OCI-LY7 (cell line): ENCODE measurements at regions not wholly inside any gene's neighbourhood (a gene's known extent, or its start where the extent isn't known, plus 50 kb on each side); places are given as distances from the start of the nearest gene placed in this dataset.

Experiments
- BruUV-seq: library from RNA; stranded (reverse); fragments of 400-500 nt; replicated peaks from 2 replicates; lab custom pipeline; 2021; lab: Mats Ljungman, UMichigan
- CTCF ChIA-PET: fragments of 300-600 bp; sonication (Branson Sonifier 250); formaldehyde crosslinking; loops from one replicate; lab custom pipeline; 2022; ENCODE audit warnings: antibody characterized with exemption; ENCODE audit not compliant: unreplicated experiment; lab: Charles Lee
- POLR2A ChIA-PET: fragments of 300-600 bp; sonication (Branson Sonifier 250); formaldehyde crosslinking; loops from one replicate; lab custom pipeline; 2022; ENCODE audit warnings: antibody characterized with exemption; lab: Charles Lee
- DNase-seq: peaks from one replicate; pipeline ENCODE4 v3.0.0-alpha.2; 2015; ENCODE audit warnings: low spot score
- H2AFZ ChIP-seq: fragments of 200-600 bp; sonication (generic), shearing (Covaris generic); 2 replicates; pipeline ENCODE4 v1.6.1; 2014; ENCODE audit warnings: mild to moderate bottlenecking, antibody characterized with exemption, low read length, moderate library complexity
- H3K27ac ChIP-seq: fragments of 200-600 bp; sonication (generic); 2 replicates; pipeline ENCODE4 v1.5.1; 2014; ENCODE audit warnings: mixed run types, low read depth, mild to moderate bottlenecking, moderate library complexity, low read length, inconsistent platforms; ENCODE audit not compliant: poor library complexity, severe bottlenecking
- H3K36me3 ChIP-seq: fragments of 200-600 bp; sonication (generic); 2 replicates; pipeline ENCODE4 v1.6.1; 2014; ENCODE audit warnings: mild to moderate bottlenecking, antibody characterized with exemption, low read length, moderate library complexity, mixed read lengths; ENCODE audit not compliant: insufficient read depth
- H3K4me1 ChIP-seq: fragments of 200-600 bp; sonication (generic); 2 replicates; pipeline ENCODE4 v1.5.1; 2014; ENCODE audit warnings: mild to moderate bottlenecking, low read length; ENCODE audit not compliant: insufficient read depth, poor library complexity, severe bottlenecking
- H3K4me2 ChIP-seq: fragments of 200-600 bp; sonication (generic); 2 replicates; pipeline ENCODE4 v1.6.1; 2014; ENCODE audit warnings: mild to moderate bottlenecking, low read length
- H3K4me3 ChIP-seq: fragments of 200-600 bp; sonication (generic); 2 replicates; pipeline ENCODE4 v1.5.1; 2014; ENCODE audit warnings: mild to moderate bottlenecking, low read depth, low read length; ENCODE audit not compliant: poor library complexity, severe bottlenecking
- H3K79me2 ChIP-seq: fragments of 200-600 bp; sonication (generic); 2 replicates; pipeline ENCODE4 v1.6.1; 2016; ENCODE audit warnings: low read depth, mild to moderate bottlenecking, low read length, moderate library complexity, mixed read lengths; ENCODE audit not compliant: insufficient read depth
- H3K9me2 ChIP-seq: fragments of 200-600 bp; sonication (generic); 2 replicates; pipeline ENCODE4 v1.6.1; 2016; ENCODE audit warnings: mild to moderate bottlenecking, low read length, mixed read lengths; ENCODE audit not compliant: insufficient read depth
- H3K9me3 ChIP-seq: fragments of 200-600 bp; sonication (generic); 2 replicates; pipeline ENCODE4 v1.6.1; 2014; ENCODE audit warnings: mild to moderate bottlenecking, mixed run types, low read length, mixed read lengths
- H4K20me1 ChIP-seq: fragments of 200-600 bp; sonication (generic); 2 replicates; pipeline ENCODE4 v1.6.1; 2014; ENCODE audit warnings: mild to moderate bottlenecking, antibody characterized with exemption, low read length, moderate library complexity, mixed read lengths; ENCODE audit not compliant: insufficient read depth
- CTCF ChIP-seq: fragments of 200-600 bp; sonication (generic); conservative IDR thresholded peaks from 2 replicates; pipeline ENCODE4 v1.5.1; 2014; ENCODE audit warnings: mild to moderate bottlenecking, antibody characterized with exemption, low read length, moderate library complexity, mixed read lengths
- EZH2phosphoT487 ChIP-seq: fragments of 200-600 bp; sonication (generic); IDR thresholded peaks from 2 replicates; pipeline ENCODE4 v1.6.1; 2018; ENCODE audit warnings: low read depth, borderline replicate concordance, mild to moderate bottlenecking, mixed run types, antibody characterized with exemption, low read length, moderate library complexity, mixed read lengths
- intact Hi-C: fragments of 100-400 bp; cut with micrococcal nuclease; formaldehyde crosslinking; loops from one replicate; pipeline ENCODE4 v1.10.0; 2022; ENCODE audit not compliant: unreplicated experiment

- TF ChIP-seq CTCF (no peak), EZH2phosphoT487 (no peak)
- H3K4me2 ChIP-seq = no peak overlapping the region
- H4K20me1 ChIP-seq = no peaks in the 10 kb centered on the region
- H3K36me3 ChIP-seq = no peaks in the 10 kb centered on the region
- no peak for DNase-seq
- H3K4me1 ChIP-seq = no peaks in the 10 kb centered on the region
- H2AFZ ChIP-seq = peak overlapping the region; percentile 22; the same call in 1 of the 2 replicates
- intact Hi-C loops = no loop called here
- ChIA-PET CTCF (no interaction called here), POLR2A (interaction anchor here (0.6 to 1.1 kb wide), 4 partner anchors 9 to 642 kb away, joined by 3 to 4 read pairs (median 4); no protein-coding TSS in a partner anchor)
- H3K27ac ChIP-seq = no peak overlapping the region
- no peaks in the 10 kb centered on the region for H3K9me2 ChIP-seq
- no TSS peak for BruUV-seq
- no peaks in the 10 kb centered on the region; the same call in 1 of the 2 replicates for H3K9me3 ChIP-seq
- H3K79me2 ChIP-seq = no peaks in the 10 kb centered on the region
- H3K4me3 ChIP-seq = no peak overlapping the region
These were observed 203.9 kb downstream of the HAO1 start for GRCh38 chr20:7736336-7736735.

- H3K4me2 ChIP-seq = no peak overlapping the region
- ChIA-PET CTCF (no interaction called here), POLR2A (no interaction called here)
- no peak for TF ChIP-seq CTCF
- TF ChIP-seq EZH2phosphoT487 = no peak
- H3K27ac ChIP-seq = no peak overlapping the region
- peaks cover 7% of the 10 kb centered on the region; the same call in 1 of the 2 replicates for H3K9me3 ChIP-seq
- H4K20me1 ChIP-seq = no peaks in the 10 kb centered on the region
- H3K36me3 ChIP-seq = no peaks in the 10 kb centered on the region; the same call in 1 of the 2 replicates
- no peak overlapping the region for H2AFZ ChIP-seq
- no peaks in the 10 kb centered on the region for H3K4me1 ChIP-seq
- no TSS peak for BruUV-seq
- intact Hi-C loops = loop anchor here (10.0 kb wide), 1 partner anchor 57 kb away; no protein-coding TSS in a partner anchor
- no peak for DNase-seq
- no peaks in the 10 kb centered on the region for H3K9me2 ChIP-seq
- no peak overlapping the region for H3K4me3 ChIP-seq
- no peaks in the 10 kb centered on the region for H3K79me2 ChIP-seq
These were observed 198.4 kb downstream of the HAO1 start for GRCh38 chr20:7741866-7742265.

- POLR2A ChIA-PET = interaction anchor here (1.4 kb wide), 1 partner anchor 51 kb away, joined by 3 read pairs; no protein-coding TSS in a partner anchor
These were observed 197.8 kb downstream of the HAO1 start for GRCh38 chr20:7742479-7742878.

More at GRCh38 chr20:7742479-7742878, 197.8 kb downstream of the HAO1 start:
- no peak for TF ChIP-seq CTCF
- no peak for TF ChIP-seq EZH2phosphoT487
- no peak overlapping the region for H3K4me3 ChIP-seq
- no peak for DNase-seq
- no peaks in the 10 kb centered on the region for H4K20me1 ChIP-seq
- peaks cover 7% of the 10 kb centered on the region; the same call in 1 of the 2 replicates for H3K9me3 ChIP-seq
- CTCF ChIA-PET = no interaction called here
- H3K36me3 ChIP-seq = no peaks in the 10 kb centered on the region; the same call in 1 of the 2 replicates
- no peak overlapping the region for H3K4me2 ChIP-seq
- no peaks in the 10 kb centered on the region for H3K4me1 ChIP-seq
- intact Hi-C loops = loop anchor here (10.0 kb wide), 1 partner anchor 58 kb away; no protein-coding TSS in a partner anchor
- H3K9me2 ChIP-seq = no peaks in the 10 kb centered on the region
- no peak overlapping the region for H2AFZ ChIP-seq
- no peaks in the 10 kb centered on the region for H3K79me2 ChIP-seq
- H3K27ac ChIP-seq = no peak overlapping the region
- no TSS peak for BruUV-seq
